ENCODE measurements at regions not wholly inside any gene's neighbourhood (a gene's known extent, or its start where the extent isn't known, plus 50 kb on each side); places are given as distances from the start of the nearest gene placed in this dataset.

GRCh38 chr7:116083796-116084195 lies 53.2 kb upstream of the TFEC start:
- DNase-seq: no peak
- intact Hi-C loops (cut with DNase I): no loop called here

- intact Hi-C loops (cut with DNase I): no loop called here
- no peak for DNase-seq
Observed at GRCh38 chr7:116086547-116087045, 56.0 kb upstream of the TFEC start.

- intact Hi-C loops (cut with DNase I): no loop called here
- no peak for DNase-seq
Observed at GRCh38 chr7:116087291-116087690, 56.7 kb upstream of the TFEC start.

GRCh38 chr7:116087984-116088383 lies 57.4 kb upstream of the TFEC start:
- intact Hi-C loops (cut with DNase I): no loop called here
- DNase-seq: no peak

GRCh38 chr7:116089293-116089692 lies 58.7 kb upstream of the TFEC start:
- intact Hi-C loops (cut with DNase I): no loop called here
- no peak for DNase-seq

- intact Hi-C loops (cut with DNase I): no loop called here
- no peak for DNase-seq
Observed at GRCh38 chr7:116093516-116094301, 63.1 kb upstream of the TFEC start.

- intact Hi-C loops (cut with DNase I): no loop called here
Observed at GRCh38 chr7:116095396-116095795, 64.8 kb upstream of the TFEC start.

GRCh38 chr7:116097365-116098009 lies 66.9 kb upstream of the TFEC start:
- intact Hi-C loops (cut with DNase I): no loop called here

More at GRCh38 chr7:116095396-116095795, 64.8 kb upstream of the TFEC start:
- no peak for DNase-seq

GRCh38 chr7:116098175-116098574 lies 67.6 kb upstream of the TFEC start:
- DNase-seq: no peak
- intact Hi-C loops (cut with DNase I): no loop called here

More at GRCh38 chr7:116097365-116098009, 66.9 kb upstream of the TFEC start:
- DNase-seq: no peak

GRCh38 chr7:116100626-116101025 lies 70.1 kb upstream of the TFEC start:
- intact Hi-C loops (cut with DNase I): no loop called here

GRCh38 chr7:116101704-116102103 lies 71.1 kb upstream of the TFEC start:
- DNase-seq: no peak
- intact Hi-C loops (cut with DNase I): no loop called here

More at GRCh38 chr7:116100626-116101025, 70.1 kb upstream of the TFEC start:
- no peak for DNase-seq

- DNase-seq: no peak
- intact Hi-C loops (cut with DNase I): no loop called here
Observed at GRCh38 chr7:116111475-116111874, 80.9 kb upstream of the TFEC start.

- DNase-seq: no peak
- intact Hi-C loops (cut with DNase I): no loop called here
Observed at GRCh38 chr7:116113310-116113709, 82.7 kb upstream of the TFEC start.

GRCh38 chr7:116120839-116121238 lies 89.5 kb upstream of the TES start:
- intact Hi-C loops (cut with DNase I): no loop called here
- no peak for DNase-seq

- intact Hi-C loops (cut with DNase I): no loop called here
- DNase-seq: peak in 17 of 42 donors; percentile 3 to 55 (median 21)
Observed at GRCh38 chr7:116122972-116123595, 87.3 kb upstream of the TES start.

GRCh38 chr7:116128139-116128538 lies 82.2 kb upstream of the TES start:
- no peak for DNase-seq
- intact Hi-C loops (cut with DNase I): no loop called here

GRCh38 chr7:116135306-116135705 lies 75.0 kb upstream of the TES start:
- no peak for DNase-seq

GRCh38 chr7:116138202-116138801 lies 72.0 kb upstream of the TES start:
- intact Hi-C loops (cut with DNase I): no loop called here

More at GRCh38 chr7:116135306-116135705, 75.0 kb upstream of the TES start:
- intact Hi-C loops (cut with DNase I): no loop called here

GRCh38 chr7:116139007-116139406 lies 71.3 kb upstream of the TES start:
- intact Hi-C loops (cut with DNase I): no loop called here
- peak; percentile 9 to 81 (median 58) for DNase-seq

More at GRCh38 chr7:116138202-116138801, 72.0 kb upstream of the TES start:
- DNase-seq: peak in 14 of 42 donors; percentile 9 to 68 (median 32)

Data from head of caudate nucleus (tissue), 42 donors.